Hepatocyte (in vitro differentiated cells): ENCODE measurements at regions not wholly inside any gene's neighbourhood (a gene's known extent, or its start where the extent isn't known, plus 50 kb on each side); places are given as distances from the start of the nearest gene placed in this dataset.
"Not testable (repeated sequence)": the region's sequence is repeated elsewhere in the genome, so short reads cannot be mapped to it uniquely, and the experiment has no call there.

Experiments
- DNase-seq: peaks from one replicate; pipeline ENCODE4 v3.0.0-alpha.2; 2016; ENCODE audit warnings: low spot score
- H2AFZ ChIP-seq: fragments of 200-600 bp; sonication (generic); 2 replicates; pipeline ENCODE4 v1.6.0; 2016; ENCODE audit warnings: antibody characterized with exemption, mild to moderate bottlenecking
- H3K27ac ChIP-seq: fragments of 200-600 bp; sonication (generic); 2 replicates; pipeline ENCODE4 v1.5.1; 2016; ENCODE audit warnings: mild to moderate bottlenecking
- H3K27me3 ChIP-seq: fragments of 200-600 bp; sonication (generic); 2 replicates; pipeline ENCODE4 v1.6.1; 2016
- H3K36me3 ChIP-seq: fragments of 200-600 bp; sonication (generic); replicated peaks from 2 replicates; pipeline ENCODE4 v1.5.1; 2016; ENCODE audit warnings: low read depth; ENCODE audit not compliant: insufficient read depth
- H3K4me1 ChIP-seq: fragments of 200-600 bp; sonication (generic); 2 replicates; pipeline ENCODE4 v1.5.1; 2016; ENCODE audit warnings: mild to moderate bottlenecking, moderate library complexity; ENCODE audit not compliant: insufficient read depth
- H3K4me2 ChIP-seq: fragments of 200-600 bp; sonication (generic); 2 replicates; pipeline ENCODE4 v1.6.0; 2016
- H3K4me3 ChIP-seq: fragments of 200-600 bp; sonication (generic); 2 replicates; pipeline ENCODE4 v1.5.1; 2016; ENCODE audit warnings: mild to moderate bottlenecking
- H3K79me2 ChIP-seq: fragments of 200-600 bp; sonication (generic); 2 replicates; pipeline ENCODE4 v1.6.0; 2017; ENCODE audit warnings: mild to moderate bottlenecking
- H3K9me2 ChIP-seq: fragments of 200-600 bp; sonication (generic); replicated peaks from 2 replicates; pipeline ENCODE4 v1.6.0; 2017; ENCODE audit warnings: mild to moderate bottlenecking; ENCODE audit not compliant: insufficient read depth
- H3K9me3 ChIP-seq: fragments of 200-600 bp; sonication (generic); 2 replicates; pipeline ENCODE4 v1.5.1; 2016; ENCODE audit warnings: low read depth, mild to moderate bottlenecking
- H4K20me1 ChIP-seq: fragments of 200-600 bp; sonication (generic); 2 replicates; pipeline ENCODE4 v1.6.0; 2016; ENCODE audit warnings: mild to moderate bottlenecking; ENCODE audit not compliant: insufficient read depth, poor library complexity, severe bottlenecking
- CTCF ChIP-seq: fragments of 200-600 bp; sonication (generic); IDR thresholded peaks from 2 replicates; pipeline ENCODE4 v1.5.1; 2016; ENCODE audit warnings: antibody characterized with exemption, mild to moderate bottlenecking; ENCODE audit not compliant: poor library complexity
- EZH2 ChIP-seq: fragments of 200-600 bp; sonication (generic); IDR thresholded peaks from 2 replicates; pipeline ENCODE4 v1.6.1; 2016; ENCODE audit warnings: antibody characterized with exemption, mild to moderate bottlenecking, borderline replicate concordance
- EZH2phosphoT487 ChIP-seq: fragments of 200-600 bp; sonication (generic); IDR thresholded peaks from one replicate; pipeline ENCODE4 v1.6.1; 2018; ENCODE audit warnings: antibody characterized with exemption, mild to moderate bottlenecking, low read depth, moderate library complexity; ENCODE audit not compliant: unreplicated experiment, severe bottlenecking
- WGBS: methylation state at CpG from one replicate; pipeline ENCODE4 v1.1.6; 2016; ENCODE audit warnings: low lambda C conversion rate; ENCODE audit errors: missing lambda C conversion rate; 5-methylcytosine and 5-hydroxymethylcytosine counted together

- not testable (repeated sequence) for DNase-seq, H3K36me3 ChIP-seq
- WGBS: 97% methylated on average over 25 of the region's 28 CpGs
Measured at GRCh38 chr2:146403546-146404160, 1441.2 kb upstream of the ACVR2A start.

GRCh38 chr2:146392631-146393030 lies 1452.2 kb upstream of the ACVR2A start:
- H2AFZ ChIP-seq: no peak overlapping the region

More at GRCh38 chr2:146403546-146404160, 1441.2 kb upstream of the ACVR2A start:
- not testable (repeated sequence) for H3K4me3 ChIP-seq, H3K27me3 ChIP-seq, H3K79me2 ChIP-seq, H3K27ac ChIP-seq, H3K9me2 ChIP-seq, H2AFZ ChIP-seq, H4K20me1 ChIP-seq, H3K4me1 ChIP-seq, H3K9me3 ChIP-seq, H3K4me2 ChIP-seq

GRCh38 chr2:146392186-146392585 lies 1452.6 kb upstream of the ACVR2A start:
- TF ChIP-seq CTCF: no peak
- no peak for TF ChIP-seq EZH2
- no peak for TF ChIP-seq EZH2phosphoT487
- H3K4me1 ChIP-seq: no peaks in the 10 kb centered on the region
- no peaks in the 10 kb centered on the region for H3K9me2 ChIP-seq
- no peak for DNase-seq
- WGBS: 92% methylated on average over 10 of the region's 10 CpGs
- no peaks in the 10 kb centered on the region for H3K79me2 ChIP-seq
- no peaks in the 10 kb centered on the region for H3K36me3 ChIP-seq
- no peak overlapping the region for H3K27ac ChIP-seq
- H2AFZ ChIP-seq: no peak overlapping the region
- H4K20me1 ChIP-seq: no peaks in the 10 kb centered on the region
- H3K4me3 ChIP-seq: no peak overlapping the region
- H3K9me3 ChIP-seq: no peaks in the 10 kb centered on the region
- no peak overlapping the region for H3K4me2 ChIP-seq
- H3K27me3 ChIP-seq: no peaks in the 10 kb centered on the region

More at GRCh38 chr2:146392631-146393030, 1452.2 kb upstream of the ACVR2A start:
- Histone ChIP-seq H3K79me2 (no peaks in the 10 kb centered on the region), H3K4me2 (no peak overlapping the region), H3K4me1 (no peaks in the 10 kb centered on the region), H3K9me3 (no peaks in the 10 kb centered on the region), H4K20me1 (no peaks in the 10 kb centered on the region), H3K36me3 (no peaks in the 10 kb centered on the region), H3K27me3 (no peaks in the 10 kb centered on the region), H3K4me3 (no peak overlapping the region), H3K9me2 (no peaks in the 10 kb centered on the region), H3K27ac (no peak overlapping the region)
- DNase-seq: no peak
- 80% methylated on average over 8 of the region's 8 CpGs for WGBS
- TF ChIP-seq CTCF (no peak), EZH2 (no peak), EZH2phosphoT487 (no peak)

GRCh38 chr2:146388757-146389156 lies 1456.1 kb upstream of the ACVR2A start:
- H3K27me3 ChIP-seq: no peaks in the 10 kb centered on the region
- 78% methylated on average over 2 of the region's 2 CpGs for WGBS
- H3K27ac ChIP-seq: no peak overlapping the region
- H2AFZ ChIP-seq: no peak overlapping the region
- no peaks in the 10 kb centered on the region for H3K79me2 ChIP-seq
- no peaks in the 10 kb centered on the region for H3K36me3 ChIP-seq
- no peak for DNase-seq
- no peak overlapping the region for H3K4me3 ChIP-seq
- no peak overlapping the region for H3K4me2 ChIP-seq
- no peaks in the 10 kb centered on the region for H4K20me1 ChIP-seq
- no peaks in the 10 kb centered on the region for H3K9me2 ChIP-seq
- H3K9me3 ChIP-seq: no peaks in the 10 kb centered on the region
- TF ChIP-seq CTCF (no peak), EZH2 (no peak), EZH2phosphoT487 (no peak)
- H3K4me1 ChIP-seq: no peaks in the 10 kb centered on the region
